ENCODE measurements at regions not wholly inside any gene's neighbourhood (a gene's known extent, or its start where the extent isn't known, plus 50 kb on each side); places are given as distances from the start of the nearest gene placed in this dataset.

GRCh38 chr2:226256237-226256636 lies 543.4 kb downstream of the IRS1 start:
- Histone ChIP-seq H3K36me3 (ENCODE audit: low read length) (no peaks in the 10 kb centered on the region), H2AFZ (ENCODE audit: low read depth, low read length, severe bottlenecking) (no peak overlapping the region), H3K27me3 (ENCODE audit: low read length) (no peaks in the 10 kb centered on the region), H3K79me2 (ENCODE audit: insufficient read depth, low read length) (no peaks in the 10 kb centered on the region), H3K4me3 (ENCODE audit: insufficient read depth, low read length, poor library complexity, severe bottlenecking) (no peak overlapping the region), H3K9ac (ENCODE audit: low read length) (no peak overlapping the region), H3F3A (ENCODE audit: insufficient read depth) (no peaks in the 10 kb centered on the region), H3K4me2 (ENCODE audit: low read depth, low read length, poor library complexity, severe bottlenecking) (no peak overlapping the region), H3K27ac (ENCODE audit: low read depth, low read length) (no peak overlapping the region), H4K20me1 (ENCODE audit: low read depth, low read length) (no peaks in the 10 kb centered on the region), H3K9me3 (ENCODE audit: insufficient read depth, low read length) (no peaks in the 10 kb centered on the region), H3K9me2 (replicated peaks; ENCODE audit: insufficient read depth, low read length) (no peaks in the 10 kb centered on the region)
- TF ChIP-seq EZH2phosphoT487 (conservative IDR thresholded peaks at IDR 0.05; ENCODE audit: low read length), result no peak
- TF ChIP-seq, protein P1, sequence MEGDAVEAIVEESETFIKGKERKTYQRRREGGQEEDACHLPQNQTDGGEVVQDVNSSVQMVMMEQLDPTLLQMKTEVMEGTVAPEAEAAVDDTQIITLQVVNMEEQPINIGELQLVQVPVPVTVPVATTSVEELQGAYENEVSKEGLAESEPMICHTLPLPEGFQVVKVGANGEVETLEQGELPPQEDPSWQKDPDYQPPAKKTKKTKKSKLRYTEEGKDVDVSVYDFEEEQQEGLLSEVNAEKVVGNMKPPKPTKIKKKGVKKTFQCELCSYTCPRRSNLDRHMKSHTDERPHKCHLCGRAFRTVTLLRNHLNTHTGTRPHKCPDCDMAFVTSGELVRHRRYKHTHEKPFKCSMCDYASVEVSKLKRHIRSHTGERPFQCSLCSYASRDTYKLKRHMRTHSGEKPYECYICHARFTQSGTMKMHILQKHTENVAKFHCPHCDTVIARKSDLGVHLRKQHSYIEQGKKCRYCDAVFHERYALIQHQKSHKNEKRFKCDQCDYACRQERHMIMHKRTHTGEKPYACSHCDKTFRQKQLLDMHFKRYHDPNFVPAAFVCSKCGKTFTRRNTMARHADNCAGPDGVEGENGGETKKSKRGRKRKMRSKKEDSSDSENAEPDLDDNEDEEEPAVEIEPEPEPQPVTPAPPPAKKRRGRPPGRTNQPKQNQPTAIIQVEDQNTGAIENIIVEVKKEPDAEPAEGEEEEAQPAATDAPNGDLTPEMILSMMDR (IDR thresholded peaks at IDR 0.05; ENCODE audit: insufficient read depth, low read length, poor library complexity, severe bottlenecking), result no peak

GRCh38 chr2:226251661-226252060 lies 548.0 kb downstream of the IRS1 start:
- Histone ChIP-seq H4K20me1 (ENCODE audit: low read depth, low read length) (no peaks in the 10 kb centered on the region), H3K27me3 (ENCODE audit: low read length) (no peaks in the 10 kb centered on the region), H2AFZ (ENCODE audit: low read depth, low read length, severe bottlenecking) (no peak overlapping the region), H3K79me2 (ENCODE audit: insufficient read depth, low read length) (no peaks in the 10 kb centered on the region), H3K9me2 (replicated peaks; ENCODE audit: insufficient read depth, low read length) (no peaks in the 10 kb centered on the region), H3K4me3 (ENCODE audit: insufficient read depth, low read length, poor library complexity, severe bottlenecking) (no peak overlapping the region), H3K9me3 (ENCODE audit: insufficient read depth, low read length) (no peaks in the 10 kb centered on the region), H3K27ac (ENCODE audit: low read depth, low read length) (no peak overlapping the region), H3K4me2 (ENCODE audit: low read depth, low read length, poor library complexity, severe bottlenecking) (no peak overlapping the region), H3K9ac (ENCODE audit: low read length) (no peak overlapping the region), H3F3A (ENCODE audit: insufficient read depth) (no peaks in the 10 kb centered on the region), H3K36me3 (ENCODE audit: low read length) (no peaks in the 10 kb centered on the region)
- TF ChIP-seq, protein P1 (IDR thresholded peaks at IDR 0.05; ENCODE audit: insufficient read depth, low read length, poor library complexity, severe bottlenecking), result no peak
- TF ChIP-seq EZH2phosphoT487 (conservative IDR thresholded peaks at IDR 0.05; ENCODE audit: low read length), result no peak

- Histone ChIP-seq H3K27ac (ENCODE audit: low read depth, low read length) (no peak overlapping the region), H3K9me3 (ENCODE audit: insufficient read depth, low read length) (no peaks in the 10 kb centered on the region), H3K4me2 (ENCODE audit: low read depth, low read length, poor library complexity, severe bottlenecking) (no peak overlapping the region)
Measured at GRCh38 chr2:226247289-226248275, 552.0 kb downstream of the IRS1 start.

More at GRCh38 chr2:226247289-226248275, 552.0 kb downstream of the IRS1 start:
- no peaks in the 10 kb centered on the region for H3K79me2 ChIP-seq (ENCODE audit: insufficient read depth, low read length)
- H3F3A ChIP-seq (ENCODE audit: insufficient read depth), result no peaks in the 10 kb centered on the region
- H3K27me3 ChIP-seq (ENCODE audit: low read length), result no peaks in the 10 kb centered on the region
- no peaks in the 10 kb centered on the region for H4K20me1 ChIP-seq (ENCODE audit: low read depth, low read length)
- TF ChIP-seq, protein P1 (IDR thresholded peaks at IDR 0.05; ENCODE audit: insufficient read depth, low read length, poor library complexity, severe bottlenecking), result no peak
- no peak for TF ChIP-seq EZH2phosphoT487 (conservative IDR thresholded peaks at IDR 0.05; ENCODE audit: low read length)
- H3K9me2 ChIP-seq (replicated peaks; ENCODE audit: insufficient read depth, low read length), result no peaks in the 10 kb centered on the region
- no peak overlapping the region for H2AFZ ChIP-seq (ENCODE audit: low read depth, low read length, severe bottlenecking)
- H3K4me3 ChIP-seq (ENCODE audit: insufficient read depth, low read length, poor library complexity, severe bottlenecking), result no peak overlapping the region
- H3K9ac ChIP-seq (ENCODE audit: low read length), result no peak overlapping the region
- no peaks in the 10 kb centered on the region for H3K36me3 ChIP-seq (ENCODE audit: low read length)
